GM12878 (cell line): ENCODE measurements at regions not wholly inside any gene's neighbourhood (a gene's known extent, or its start where the extent isn't known, plus 50 kb on each side); places are given as distances from the start of the nearest gene placed in this dataset.

Source experiments
- BHLHE40 ChIP-seq, 2 experiments: fragments of 450-650 bp in 1 of 2; IDR thresholded peaks; 2 replicates each; pipeline ENCODE4 v1.6.1; 2011 to 2017; ENCODE audit warnings: low read depth in 2 of 2, borderline replicate concordance in 1 of 2, improper control_type of control experiment in 1 of 2, low read length in 1 of 2, mild to moderate bottlenecking in 1 of 2
- BRCA1 ChIP-seq: IDR thresholded peaks from 2 replicates; pipeline ENCODE4 v1.6.1; 2011; ENCODE audit warnings: low read depth, low read length, improper control_type of control experiment
- CTCF ChIP-seq, 3 experiments: IDR thresholded peaks in 2 of 3; conservative IDR thresholded peaks in 1 of 3; 2 replicates each; pipeline ENCODE4 v1.5.1; 2011; ENCODE audit warnings: low read depth in 3 of 3, low read length in 3 of 3, mild to moderate bottlenecking in 3 of 3, control low read depth in 2 of 3, moderate library complexity in 2 of 3, inconsistent platforms in 1 of 3, mixed read lengths in 1 of 3; ENCODE audit not compliant: control insufficient read depth in 2 of 3, insufficient read depth in 1 of 3; ENCODE audit errors: extremely low read depth in 1 of 3
- GABPA ChIP-seq: IDR thresholded peaks from 2 replicates; pipeline ENCODE4 v1.6.1; 2014; ENCODE audit warnings: antibody characterized with exemption, low read depth, mild to moderate bottlenecking, inconsistent platforms
- IKZF1 ChIP-seq: fragments of 450-650 bp; conservative IDR thresholded peaks from 2 replicates; pipeline ENCODE4 v1.6.1; 2017; ENCODE audit warnings: antibody characterized with exemption, mild to moderate bottlenecking
- MAX ChIP-seq: IDR thresholded peaks from 2 replicates; pipeline ENCODE4 v1.6.1; 2012; ENCODE audit warnings: low read depth, low read length, improper control_type of control experiment
- PBX3 ChIP-seq: IDR thresholded peaks from 2 replicates; pipeline ENCODE4 v1.6.1; 2011; ENCODE audit warnings: mild to moderate bottlenecking, low read depth, low read length, moderate library complexity; ENCODE audit not compliant: insufficient replicate concordance
- SUZ12 ChIP-seq: fragments of 200-600 bp; sonication (generic); IDR thresholded peaks from one replicate; pipeline ENCODE4 v1.6.1; 2018; ENCODE audit warnings: antibody characterized with exemption, mild to moderate bottlenecking; ENCODE audit not compliant: unreplicated experiment
- TARDBP ChIP-seq: IDR thresholded peaks from 2 replicates; pipeline ENCODE4 v1.6.1; 2016; ENCODE audit warnings: borderline replicate concordance
- USF2 ChIP-seq: IDR thresholded peaks from 2 replicates; pipeline ENCODE4 v1.6.1; 2011; ENCODE audit warnings: low read depth, low read length, improper control_type of control experiment, borderline replicate concordance
- ZNF274 ChIP-seq: IDR thresholded peaks from one replicate; pipeline ENCODE4 v1.8.0; 2011; ENCODE audit not compliant: insufficient read length, insufficient read depth
- ZSCAN29 ChIP-seq: fragments of 450-650 bp; IDR thresholded peaks from 2 replicates; pipeline ENCODE4 v1.6.1; 2017; ENCODE audit warnings: mild to moderate bottlenecking, moderate library complexity

- TF ChIP-seq USF2 (no peak), ZNF274 (no peak), ZSCAN29 (no peak), TARDBP (no peak), IKZF1 (no peak), CTCF (IDR thresholded peaks at IDR 0.05 in 2 of 3, conservative IDR thresholded peaks at IDR 0.05 in 1 of 3; ENCODE audit: control insufficient read depth in 2 of 3, extremely low read depth in 1 of 3, insufficient read depth in 1 of 3, low read depth in 3 of 3, low read length in 3 of 3) (no peak), BRCA1 (no peak), PBX3 (no peak), BHLHE40 (IDR thresholded peaks at IDR 0.05; ENCODE audit: borderline replicate concordance in 1 of 2, low read depth in 2 of 2, low read length in 1 of 2) (no peak), GABPA (no peak), MAX (no peak), SUZ12 (no peak)
Measured at GRCh38 chr3:176075491-176075890, 1121.8 kb downstream of the TBL1XR1 start.
